ENCODE measurements at regions not wholly inside any gene's neighbourhood (a gene's known extent, or its start where the extent isn't known, plus 50 kb on each side); places are given as distances from the start of the nearest gene placed in this dataset.

DNA sequence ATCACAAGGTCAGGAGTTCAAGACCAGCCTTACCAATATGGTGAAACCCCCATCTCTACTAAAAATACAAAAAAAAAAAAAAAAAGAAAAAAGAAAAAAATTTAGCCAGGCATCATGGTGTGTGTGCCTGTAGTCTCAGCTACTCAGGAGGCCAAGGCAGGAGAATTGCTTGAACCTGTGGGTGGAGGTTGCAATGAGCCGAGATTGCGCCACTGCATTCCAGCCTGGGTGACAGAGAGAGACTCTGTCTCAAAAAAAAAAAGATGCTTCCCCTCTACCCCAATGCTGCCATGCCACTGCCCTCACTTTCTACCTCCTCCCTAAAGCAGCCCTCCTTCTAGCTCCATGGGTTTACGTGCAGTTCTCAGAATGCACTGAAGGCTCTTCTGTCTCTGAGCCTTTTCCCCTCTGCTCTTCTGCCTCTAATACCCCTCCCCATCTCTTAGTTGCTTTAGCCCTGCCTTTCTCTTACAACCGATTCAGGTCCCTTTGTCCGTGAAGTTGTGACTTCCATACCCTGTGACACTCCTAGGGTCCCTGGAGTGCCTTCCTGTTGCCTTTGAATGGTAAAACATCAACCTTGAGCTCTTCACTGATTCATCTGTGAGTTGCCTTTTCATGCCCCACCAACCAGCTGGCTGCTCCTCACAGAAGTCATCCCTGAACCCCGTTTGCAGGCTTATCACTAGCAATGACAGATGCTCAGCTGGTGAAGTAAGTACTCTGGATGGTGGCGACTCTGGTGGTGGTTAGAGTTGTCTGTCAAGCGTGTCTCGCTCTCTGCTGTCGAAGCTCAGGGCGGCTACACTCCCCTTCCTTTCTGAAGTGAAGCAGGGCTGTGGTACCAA is 234.9 kb downstream of the RHOU start:
- TF ChIP-seq EGR1 (IDR thresholded peaks at IDR 0.05; ENCODE audit: low read depth in 2 of 2) = no peak
- TF ChIP-seq, protein P1, sequence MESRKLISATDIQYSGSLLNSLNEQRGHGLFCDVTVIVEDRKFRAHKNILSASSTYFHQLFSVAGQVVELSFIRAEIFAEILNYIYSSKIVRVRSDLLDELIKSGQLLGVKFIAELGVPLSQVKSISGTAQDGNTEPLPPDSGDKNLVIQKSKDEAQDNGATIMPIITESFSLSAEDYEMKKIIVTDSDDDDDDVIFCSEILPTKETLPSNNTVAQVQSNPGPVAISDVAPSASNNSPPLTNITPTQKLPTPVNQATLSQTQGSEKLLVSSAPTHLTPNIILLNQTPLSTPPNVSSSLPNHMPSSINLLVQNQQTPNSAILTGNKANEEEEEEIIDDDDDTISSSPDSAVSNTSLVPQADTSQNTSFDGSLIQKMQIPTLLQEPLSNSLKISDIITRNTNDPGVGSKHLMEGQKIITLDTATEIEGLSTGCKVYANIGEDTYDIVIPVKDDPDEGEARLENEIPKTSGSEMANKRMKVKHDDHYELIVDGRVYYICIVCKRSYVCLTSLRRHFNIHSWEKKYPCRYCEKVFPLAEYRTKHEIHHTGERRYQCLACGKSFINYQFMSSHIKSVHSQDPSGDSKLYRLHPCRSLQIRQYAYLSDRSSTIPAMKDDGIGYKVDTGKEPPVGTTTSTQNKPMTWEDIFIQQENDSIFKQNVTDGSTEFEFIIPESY (IDR thresholded peaks at IDR 0.05) = no peak
- TF ChIP-seq, protein P2, sequence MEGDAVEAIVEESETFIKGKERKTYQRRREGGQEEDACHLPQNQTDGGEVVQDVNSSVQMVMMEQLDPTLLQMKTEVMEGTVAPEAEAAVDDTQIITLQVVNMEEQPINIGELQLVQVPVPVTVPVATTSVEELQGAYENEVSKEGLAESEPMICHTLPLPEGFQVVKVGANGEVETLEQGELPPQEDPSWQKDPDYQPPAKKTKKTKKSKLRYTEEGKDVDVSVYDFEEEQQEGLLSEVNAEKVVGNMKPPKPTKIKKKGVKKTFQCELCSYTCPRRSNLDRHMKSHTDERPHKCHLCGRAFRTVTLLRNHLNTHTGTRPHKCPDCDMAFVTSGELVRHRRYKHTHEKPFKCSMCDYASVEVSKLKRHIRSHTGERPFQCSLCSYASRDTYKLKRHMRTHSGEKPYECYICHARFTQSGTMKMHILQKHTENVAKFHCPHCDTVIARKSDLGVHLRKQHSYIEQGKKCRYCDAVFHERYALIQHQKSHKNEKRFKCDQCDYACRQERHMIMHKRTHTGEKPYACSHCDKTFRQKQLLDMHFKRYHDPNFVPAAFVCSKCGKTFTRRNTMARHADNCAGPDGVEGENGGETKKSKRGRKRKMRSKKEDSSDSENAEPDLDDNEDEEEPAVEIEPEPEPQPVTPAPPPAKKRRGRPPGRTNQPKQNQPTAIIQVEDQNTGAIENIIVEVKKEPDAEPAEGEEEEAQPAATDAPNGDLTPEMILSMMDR (IDR thresholded peaks at IDR 0.05; ENCODE audit: low read depth, low read length, missing input control) = no peak
- TF ChIP-seq, protein P3, sequence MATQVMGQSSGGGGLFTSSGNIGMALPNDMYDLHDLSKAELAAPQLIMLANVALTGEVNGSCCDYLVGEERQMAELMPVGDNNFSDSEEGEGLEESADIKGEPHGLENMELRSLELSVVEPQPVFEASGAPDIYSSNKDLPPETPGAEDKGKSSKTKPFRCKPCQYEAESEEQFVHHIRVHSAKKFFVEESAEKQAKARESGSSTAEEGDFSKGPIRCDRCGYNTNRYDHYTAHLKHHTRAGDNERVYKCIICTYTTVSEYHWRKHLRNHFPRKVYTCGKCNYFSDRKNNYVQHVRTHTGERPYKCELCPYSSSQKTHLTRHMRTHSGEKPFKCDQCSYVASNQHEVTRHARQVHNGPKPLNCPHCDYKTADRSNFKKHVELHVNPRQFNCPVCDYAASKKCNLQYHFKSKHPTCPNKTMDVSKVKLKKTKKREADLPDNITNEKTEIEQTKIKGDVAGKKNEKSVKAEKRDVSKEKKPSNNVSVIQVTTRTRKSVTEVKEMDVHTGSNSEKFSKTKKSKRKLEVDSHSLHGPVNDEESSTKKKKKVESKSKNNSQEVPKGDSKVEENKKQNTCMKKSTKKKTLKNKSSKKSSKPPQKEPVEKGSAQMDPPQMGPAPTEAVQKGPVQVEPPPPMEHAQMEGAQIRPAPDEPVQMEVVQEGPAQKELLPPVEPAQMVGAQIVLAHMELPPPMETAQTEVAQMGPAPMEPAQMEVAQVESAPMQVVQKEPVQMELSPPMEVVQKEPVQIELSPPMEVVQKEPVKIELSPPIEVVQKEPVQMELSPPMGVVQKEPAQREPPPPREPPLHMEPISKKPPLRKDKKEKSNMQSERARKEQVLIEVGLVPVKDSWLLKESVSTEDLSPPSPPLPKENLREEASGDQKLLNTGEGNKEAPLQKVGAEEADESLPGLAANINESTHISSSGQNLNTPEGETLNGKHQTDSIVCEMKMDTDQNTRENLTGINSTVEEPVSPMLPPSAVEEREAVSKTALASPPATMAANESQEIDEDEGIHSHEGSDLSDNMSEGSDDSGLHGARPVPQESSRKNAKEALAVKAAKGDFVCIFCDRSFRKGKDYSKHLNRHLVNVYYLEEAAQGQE (IDR thresholded peaks at IDR 0.05) = no peak

All from liver (tissue), 3 donors.